HL-60 (cell line): ENCODE measurements at regions not wholly inside any gene's neighbourhood (a gene's known extent, or its start where the extent isn't known, plus 50 kb on each side); places are given as distances from the start of the nearest gene placed in this dataset.
A peak's percentile ranks its signal among the peaks of the same experiment; 100 is the strongest.
"Not testable (repeated sequence)": the region's sequence is repeated elsewhere in the genome, so short reads cannot be mapped to it uniquely, and the experiment has no call there.

Experiments used
- DNase-seq, 2 experiments: peaks; one replicate each; pipeline ENCODE4 v3.0.0-alpha.2; 2010 to 2020; ENCODE audit warnings: low read depth in 1 of 2, low spot score in 1 of 2
- H3K27ac ChIP-seq: fragments of 250-450 bp; sonication (Bioruptor Pico); replicated peaks from 2 replicates; pipeline ENCODE4 v1.5.1; 2020; ENCODE audit warnings: mild to moderate bottlenecking, moderate library complexity
- H3K27me3 ChIP-seq: fragments of 250-450 bp; sonication (Bioruptor Pico); 2 replicates; pipeline ENCODE4 v1.5.1; 2021; ENCODE audit warnings: mild to moderate bottlenecking, moderate library complexity; ENCODE audit not compliant: insufficient read depth, poor library complexity, severe bottlenecking
- H3K4me3 ChIP-seq: replicated peaks from 2 replicates; pipeline ENCODE4 v1.5.1; 2011; ENCODE audit warnings: mild to moderate bottlenecking, control low read depth, low read length; ENCODE audit not compliant: insufficient read depth
- GABPA ChIP-seq: IDR thresholded peaks from 2 replicates; pipeline ENCODE4 v1.6.1; 2012; ENCODE audit warnings: low read depth
- POLR2AphosphoS5 ChIP-seq: IDR thresholded peaks from 2 replicates; pipeline ENCODE4 v1.6.1; 2012; ENCODE audit warnings: low read depth
- SPI1 ChIP-seq: IDR thresholded peaks from 2 replicates; pipeline ENCODE4 v1.6.1; 2012; ENCODE audit warnings: low read depth, mild to moderate bottlenecking, borderline replicate concordance
- TF ChIP-seq, protein P1 (sequence below): IDR thresholded peaks from one replicate; pipeline ENCODE4 v1.5.1; 2011; ENCODE audit warnings: low read length, control low read depth, inconsistent platforms; ENCODE audit not compliant: insufficient read depth
- TF ChIP-seq, protein P2 (sequence below): IDR thresholded peaks from 2 replicates; pipeline ENCODE4 v1.6.1; 2012; ENCODE audit warnings: low read depth; ENCODE audit not compliant: insufficient replicate concordance

DNA sequence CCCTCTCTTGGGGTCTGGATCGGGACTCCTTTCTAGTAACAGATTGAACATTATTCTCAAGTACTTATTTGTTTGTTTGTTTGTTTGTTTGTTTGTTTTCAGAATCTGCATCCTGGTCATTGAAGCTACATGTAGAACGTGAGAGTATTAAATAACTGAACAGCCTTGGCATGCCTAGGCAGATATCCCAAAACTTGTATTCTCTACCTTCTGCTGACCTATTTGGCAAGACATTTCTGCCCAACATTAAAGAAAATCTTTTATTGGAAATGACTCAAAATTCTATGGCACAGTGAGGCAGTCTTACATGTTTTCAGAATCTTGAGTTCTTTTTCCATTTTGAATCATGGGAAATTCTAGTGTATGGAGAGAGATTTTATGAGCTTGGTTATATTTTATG lies 165.1 kb upstream of the CNOT2 start:
- no peaks in the 10 kb centered on the region for H3K27me3 ChIP-seq
- no peak for DNase-seq
- no peak for TF ChIP-seq POLR2AphosphoS5
- no peak overlapping the region for H3K4me3 ChIP-seq
- H3K27ac ChIP-seq = no peak overlapping the region

DNA sequence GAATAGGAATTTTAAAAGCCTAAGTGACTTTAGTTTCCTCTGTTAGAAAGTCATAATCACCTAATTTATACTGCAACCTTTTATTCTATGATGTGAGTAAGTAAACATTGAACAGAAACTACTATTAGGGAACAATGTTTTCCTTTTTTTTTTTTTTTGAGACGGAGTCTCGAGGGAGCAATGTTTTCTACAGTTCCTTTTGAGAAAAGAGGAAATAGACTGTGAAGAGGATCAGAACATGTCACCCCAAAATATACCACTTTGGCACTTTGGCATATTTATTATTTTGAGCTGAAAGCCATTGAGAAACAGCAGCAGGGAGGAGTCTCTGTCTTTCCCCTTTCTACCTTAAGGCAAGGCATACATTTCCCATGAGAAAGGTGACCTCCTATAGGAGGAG lies 162.7 kb upstream of the CNOT2 start:
- Histone ChIP-seq H3K4me3 (no peak overlapping the region), H3K27me3 (no peaks in the 10 kb centered on the region), H3K27ac (no peak overlapping the region)
- TF ChIP-seq, protein P1, sequence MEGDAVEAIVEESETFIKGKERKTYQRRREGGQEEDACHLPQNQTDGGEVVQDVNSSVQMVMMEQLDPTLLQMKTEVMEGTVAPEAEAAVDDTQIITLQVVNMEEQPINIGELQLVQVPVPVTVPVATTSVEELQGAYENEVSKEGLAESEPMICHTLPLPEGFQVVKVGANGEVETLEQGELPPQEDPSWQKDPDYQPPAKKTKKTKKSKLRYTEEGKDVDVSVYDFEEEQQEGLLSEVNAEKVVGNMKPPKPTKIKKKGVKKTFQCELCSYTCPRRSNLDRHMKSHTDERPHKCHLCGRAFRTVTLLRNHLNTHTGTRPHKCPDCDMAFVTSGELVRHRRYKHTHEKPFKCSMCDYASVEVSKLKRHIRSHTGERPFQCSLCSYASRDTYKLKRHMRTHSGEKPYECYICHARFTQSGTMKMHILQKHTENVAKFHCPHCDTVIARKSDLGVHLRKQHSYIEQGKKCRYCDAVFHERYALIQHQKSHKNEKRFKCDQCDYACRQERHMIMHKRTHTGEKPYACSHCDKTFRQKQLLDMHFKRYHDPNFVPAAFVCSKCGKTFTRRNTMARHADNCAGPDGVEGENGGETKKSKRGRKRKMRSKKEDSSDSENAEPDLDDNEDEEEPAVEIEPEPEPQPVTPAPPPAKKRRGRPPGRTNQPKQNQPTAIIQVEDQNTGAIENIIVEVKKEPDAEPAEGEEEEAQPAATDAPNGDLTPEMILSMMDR = no peak
- TF ChIP-seq SPI1 = peak; percentile 17; the same call in 1 of the 2 replicates
- no peak for DNase-seq

DNA sequence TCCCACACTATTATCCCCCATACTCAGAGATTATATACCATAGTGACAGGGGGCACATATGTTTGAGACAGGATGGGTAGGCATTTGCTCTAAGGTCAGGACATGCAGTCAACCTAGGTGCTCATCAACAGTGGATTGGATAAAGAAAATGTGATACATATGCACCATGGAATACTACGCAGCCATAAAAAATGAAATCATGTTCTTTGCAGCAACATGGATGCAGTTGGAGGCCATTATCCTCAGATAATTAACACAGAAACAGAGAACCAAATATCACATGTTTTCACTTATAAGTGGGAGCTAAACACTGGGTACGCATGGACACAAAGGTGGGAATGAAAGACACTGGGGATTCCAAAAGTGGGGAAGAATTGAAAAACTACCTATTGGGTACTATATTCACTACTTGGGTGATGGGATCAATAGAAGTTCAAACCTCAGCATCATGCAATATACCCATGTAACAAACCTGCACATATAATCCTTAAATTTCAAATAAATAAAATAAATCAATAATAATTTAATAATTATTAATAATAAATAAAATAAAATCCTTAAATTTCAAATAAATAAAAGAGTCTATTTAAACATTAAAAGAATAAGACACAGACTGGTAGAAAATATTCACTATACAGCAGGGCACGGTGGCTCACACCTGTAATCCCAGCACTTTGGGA lies 160.1 kb upstream of the CNOT2 start:
- Histone ChIP-seq H3K27ac (no peak overlapping the region), H3K4me3 (no peak overlapping the region), H3K27me3 (no peaks in the 10 kb centered on the region)
- TF ChIP-seq SPI1 (no peak), POLR2AphosphoS5 (no peak)
- no peak for DNase-seq

DNA sequence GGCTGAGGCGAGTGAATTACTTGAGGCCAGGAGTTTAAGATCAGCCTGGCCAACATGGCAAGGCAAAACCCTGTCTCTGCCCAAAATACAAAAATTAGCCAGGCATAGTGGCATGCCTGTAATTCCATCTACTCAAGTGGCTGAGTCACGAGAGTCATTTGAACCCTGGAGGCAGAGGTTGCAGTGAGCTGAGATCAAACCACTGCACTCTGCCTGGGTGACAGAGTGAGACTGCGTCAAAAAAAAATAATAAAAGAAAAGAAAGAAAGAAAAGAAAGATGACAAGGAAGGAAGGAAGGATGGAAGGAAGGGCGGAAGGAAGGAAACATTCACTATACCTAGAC lies 159.6 kb upstream of the CNOT2 start:
- H3K4me3 ChIP-seq = no peak overlapping the region
- no peak for DNase-seq
- TF ChIP-seq SPI1 (no peak), GABPA (no peak), POLR2AphosphoS5 (no peak)
- TF ChIP-seq, protein P2, sequence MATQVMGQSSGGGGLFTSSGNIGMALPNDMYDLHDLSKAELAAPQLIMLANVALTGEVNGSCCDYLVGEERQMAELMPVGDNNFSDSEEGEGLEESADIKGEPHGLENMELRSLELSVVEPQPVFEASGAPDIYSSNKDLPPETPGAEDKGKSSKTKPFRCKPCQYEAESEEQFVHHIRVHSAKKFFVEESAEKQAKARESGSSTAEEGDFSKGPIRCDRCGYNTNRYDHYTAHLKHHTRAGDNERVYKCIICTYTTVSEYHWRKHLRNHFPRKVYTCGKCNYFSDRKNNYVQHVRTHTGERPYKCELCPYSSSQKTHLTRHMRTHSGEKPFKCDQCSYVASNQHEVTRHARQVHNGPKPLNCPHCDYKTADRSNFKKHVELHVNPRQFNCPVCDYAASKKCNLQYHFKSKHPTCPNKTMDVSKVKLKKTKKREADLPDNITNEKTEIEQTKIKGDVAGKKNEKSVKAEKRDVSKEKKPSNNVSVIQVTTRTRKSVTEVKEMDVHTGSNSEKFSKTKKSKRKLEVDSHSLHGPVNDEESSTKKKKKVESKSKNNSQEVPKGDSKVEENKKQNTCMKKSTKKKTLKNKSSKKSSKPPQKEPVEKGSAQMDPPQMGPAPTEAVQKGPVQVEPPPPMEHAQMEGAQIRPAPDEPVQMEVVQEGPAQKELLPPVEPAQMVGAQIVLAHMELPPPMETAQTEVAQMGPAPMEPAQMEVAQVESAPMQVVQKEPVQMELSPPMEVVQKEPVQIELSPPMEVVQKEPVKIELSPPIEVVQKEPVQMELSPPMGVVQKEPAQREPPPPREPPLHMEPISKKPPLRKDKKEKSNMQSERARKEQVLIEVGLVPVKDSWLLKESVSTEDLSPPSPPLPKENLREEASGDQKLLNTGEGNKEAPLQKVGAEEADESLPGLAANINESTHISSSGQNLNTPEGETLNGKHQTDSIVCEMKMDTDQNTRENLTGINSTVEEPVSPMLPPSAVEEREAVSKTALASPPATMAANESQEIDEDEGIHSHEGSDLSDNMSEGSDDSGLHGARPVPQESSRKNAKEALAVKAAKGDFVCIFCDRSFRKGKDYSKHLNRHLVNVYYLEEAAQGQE = no peak
- TF ChIP-seq, protein P1 = no peak
- H3K27ac ChIP-seq = no peak overlapping the region
- no peaks in the 10 kb centered on the region for H3K27me3 ChIP-seq

DNA sequence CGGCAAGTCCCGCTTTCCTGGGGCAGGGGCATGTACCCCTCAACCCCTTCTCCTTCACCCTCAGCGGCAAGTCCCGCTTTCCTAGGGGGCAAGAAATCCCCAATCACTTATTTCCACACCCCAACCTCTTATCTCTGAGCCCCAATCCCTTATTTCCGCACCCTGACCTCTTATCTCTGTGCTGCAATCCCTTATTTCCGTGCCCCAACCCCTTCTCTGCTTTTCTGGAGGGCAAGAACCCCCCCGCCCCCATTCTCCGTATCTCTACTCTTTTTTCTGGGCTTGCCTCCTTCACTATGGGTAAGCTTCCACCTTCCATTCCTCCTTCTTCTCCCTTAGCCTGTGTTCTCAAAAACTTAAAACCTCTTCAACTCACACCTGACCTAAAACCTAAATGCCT lies 156.9 kb upstream of the CNOT2 start:
- not testable (repeated sequence) for DNase-seq, H3K27me3 ChIP-seq, H3K4me3 ChIP-seq, H3K27ac ChIP-seq

DNA sequence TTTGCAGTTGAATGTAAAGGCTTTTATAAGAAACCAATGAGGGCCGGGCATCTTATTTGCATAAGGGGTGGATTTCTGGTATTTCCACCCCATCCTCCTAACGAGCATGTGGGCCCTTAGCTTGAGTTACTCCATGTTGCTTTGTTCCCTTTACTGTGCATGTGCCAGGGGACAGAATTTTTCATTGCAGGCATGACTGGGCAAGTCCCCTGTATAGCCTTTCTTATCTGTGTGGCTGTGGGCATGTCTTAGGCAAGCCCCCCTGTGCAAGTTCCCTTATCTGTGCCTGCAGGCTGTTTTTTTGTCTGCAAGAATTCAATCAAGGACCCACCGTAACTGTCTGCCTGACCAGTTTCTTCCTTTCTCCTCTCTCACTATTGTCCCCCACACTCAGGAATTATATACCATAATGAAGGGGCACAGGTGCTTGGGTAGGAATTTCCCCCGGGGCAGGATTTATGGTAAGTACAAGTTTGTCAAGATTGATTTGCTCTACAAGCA lies 152.2 kb upstream of the CNOT2 start:
- H3K27ac ChIP-seq = no peak overlapping the region
- H3K4me3 ChIP-seq = no peak overlapping the region
- no peak for DNase-seq

More for the DNA sequence above, 152.2 kb upstream of the CNOT2 start:
- TF ChIP-seq POLR2AphosphoS5 (no peak), SPI1 (no peak), GABPA (no peak)
- TF ChIP-seq, protein P2 = no peak
- TF ChIP-seq, protein P1 = no peak
- H3K27me3 ChIP-seq = no peaks in the 10 kb centered on the region
